Heart left ventricle (tissue), 13 donors: ENCODE measurements at regions not wholly inside any gene's neighbourhood (a gene's known extent, or its start where the extent isn't known, plus 50 kb on each side); places are given as distances from the start of the nearest gene placed in this dataset.

Experiments
- CTCF ChIP-seq, 12 donors: fragments of 200-600 bp; sonication (generic) in 4 of 12; IDR thresholded peaks; one replicate each; pipeline versions ENCODE4 v1.5.0 to v1.8.0; 2018 to 2022; ENCODE audit warnings: antibody characterized with exemption in 12 of 12, mild to moderate bottlenecking in 5 of 12
- POLR2A ChIP-seq, 2 donors: fragments of 450-650 bp; IDR thresholded peaks; one replicate each; pipeline ENCODE4 v1.6.1; 2017; ENCODE audit warnings: antibody characterized with exemption in 2 of 2, mild to moderate bottlenecking in 2 of 2, moderate library complexity in 2 of 2
- donor health status: ischemic (EF 13 %, LVEDD 7.1; RV severe dilation, severe dysfunction).
- donor health status: DM: no; HTN: yes; CAD: no.
- donor health status: DM: no; HTN: no; CAD: no.
- donor health status: ischemic (EF 25% LVEDD 6.9; RV normal size, moderate dysfunction).
- donor health status: ischemic (EF 25% LVEDD 5.7; RV mildly dilated, moderate dysfunction).
- donor health status: ischemic (EF 35%, LVEDD 5.7; RV mildly dilated, moderate dysfunction).
- donor health status: nonischemic (EF 11% LVEDD 7.7; RV severe dilation, severe dysfunction).
- donor health status: DM: yes; HTN: yes; CAD: no.
- donor health status: PGD.
- donor health status: ischemic (EF 29% LVEDD 5.4; RV normal size, mild dysfunction).
- donor health status: nonischemic (EF 23%, LVEDD 6.1; RV moderate dilation, normal function).

GRCh38 chr14:54335569-54336155, 61.1 kb upstream of the CDKN3 start:
- TF ChIP-seq CTCF (IDR thresholded peaks at IDR 0.05) (no peak), POLR2A (IDR thresholded peaks at IDR 0.05) (no peak)
